ENCODE measurements at regions not wholly inside any gene's neighbourhood (a gene's known extent, or its start where the extent isn't known, plus 50 kb on each side); places are given as distances from the start of the nearest gene placed in this dataset.

GRCh38 chr9:79778581-79778980 lies 206.8 kb downstream of the TLE4 start:
- TF ChIP-seq CTCF (IDR thresholded peaks at IDR 0.05) = no peak
- TF ChIP-seq POLR2A (IDR thresholded peaks at IDR 0.05) = no peak

Data from adrenal gland (tissue), 5 donors.